ENCODE measurements at regions not wholly inside any gene's neighbourhood (a gene's known extent, or its start where the extent isn't known, plus 50 kb on each side); places are given as distances from the start of the nearest gene placed in this dataset.

DNA sequence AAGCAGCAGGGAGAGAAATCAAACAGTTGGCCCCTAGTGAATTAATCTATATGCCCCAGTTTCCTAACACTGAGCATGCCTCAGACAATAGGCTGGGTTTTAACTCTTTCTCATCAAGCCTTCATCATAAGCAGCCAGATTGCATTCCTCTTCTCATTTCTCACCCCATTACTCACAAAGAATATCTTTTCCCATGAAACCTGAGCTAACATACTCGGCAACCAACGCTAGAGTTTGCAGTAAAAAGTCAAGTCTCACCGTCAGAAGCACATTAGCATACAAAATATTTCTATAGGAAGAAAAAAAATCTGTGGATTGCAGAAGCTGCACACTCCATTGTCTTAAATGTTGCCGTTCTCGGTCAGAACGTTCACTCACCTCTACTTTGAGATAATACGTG lies 429.9 kb upstream of the ARID1B start:
- Histone ChIP-seq H3K9me3 (ENCODE audit: control insufficient read depth in 2 of 2, insufficient read depth in 1 of 2, low read depth in 1 of 2, low read length in 1 of 2) (no peaks in the 10 kb centered on the region), H3K36me3 (ENCODE audit: control insufficient read depth in 3 of 3, insufficient read depth in 2 of 3, low read depth in 1 of 3, low read length in 3 of 3) (no peaks in the 10 kb centered on the region), H3K27me3 (ENCODE audit: control insufficient read depth in 3 of 3, insufficient read depth in 3 of 3, low read length in 3 of 3) (peaks cover 0 to 2% (median 0%) of the 10 kb centered on the region in 3 donors), H3K4me1 (ENCODE audit: control insufficient read depth in 3 of 3, insufficient read depth in 2 of 3, low read depth in 1 of 3, low read length in 2 of 3) (no peaks in the 10 kb centered on the region), H3K27ac (ENCODE audit: low read depth in 1 of 3, low read length in 2 of 3) (no peak overlapping the region), H3K4me3 (ENCODE audit: low read depth in 1 of 3, low read length in 3 of 3) (no peak overlapping the region)
- WGBS, 3 donors = 77 to 88% (median 78%) methylated on average over 7 of the region's 7 CpGs
- DNase-seq (no peak), FAIRE-seq (no peak)

DNA sequence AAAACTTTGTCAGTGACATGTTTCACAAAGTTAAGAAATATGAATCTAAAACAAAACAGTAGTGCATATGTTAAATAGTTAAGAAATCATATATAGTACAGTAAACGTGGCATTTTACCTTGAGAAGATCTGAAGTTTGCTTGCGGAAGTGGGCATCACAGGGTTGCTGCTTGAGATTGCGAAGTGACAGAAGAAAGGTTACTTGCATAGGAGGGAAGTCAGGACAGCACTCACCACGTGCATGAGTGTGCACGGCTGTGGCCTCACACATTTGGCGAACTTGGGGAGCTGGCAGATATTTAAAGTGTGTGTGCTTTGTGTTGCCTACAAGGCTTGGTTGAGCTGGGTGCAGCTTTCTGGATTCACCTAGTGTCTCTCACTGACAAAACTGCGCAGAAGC lies 431.5 kb upstream of the ARID1B start:
- 77 to 79% (median 77%) methylated on average over 7 of the region's 7 CpGs for WGBS, 3 donors
- no peak overlapping the region for H3K27ac ChIP-seq (ENCODE audit: low read depth in 1 of 3, low read length in 2 of 3)
- H3K4me3 ChIP-seq (ENCODE audit: low read depth in 1 of 3, low read length in 3 of 3) = no peak overlapping the region
- FAIRE-seq = no peak
- H3K9me3 ChIP-seq (ENCODE audit: control insufficient read depth in 2 of 2, insufficient read depth in 1 of 2, low read depth in 1 of 2, low read length in 1 of 2) = no peaks in the 10 kb centered on the region
- H3K4me1 ChIP-seq (ENCODE audit: control insufficient read depth in 3 of 3, insufficient read depth in 2 of 3, low read depth in 1 of 3, low read length in 2 of 3) = no peaks in the 10 kb centered on the region
- peaks cover 0 to 2% (median 0%) of the 10 kb centered on the region in 3 donors for H3K27me3 ChIP-seq (ENCODE audit: control insufficient read depth in 3 of 3, insufficient read depth in 3 of 3, low read length in 3 of 3)
- no peak for DNase-seq
- no peaks in the 10 kb centered on the region for H3K36me3 ChIP-seq (ENCODE audit: control insufficient read depth in 3 of 3, insufficient read depth in 2 of 3, low read depth in 1 of 3, low read length in 3 of 3)

DNA sequence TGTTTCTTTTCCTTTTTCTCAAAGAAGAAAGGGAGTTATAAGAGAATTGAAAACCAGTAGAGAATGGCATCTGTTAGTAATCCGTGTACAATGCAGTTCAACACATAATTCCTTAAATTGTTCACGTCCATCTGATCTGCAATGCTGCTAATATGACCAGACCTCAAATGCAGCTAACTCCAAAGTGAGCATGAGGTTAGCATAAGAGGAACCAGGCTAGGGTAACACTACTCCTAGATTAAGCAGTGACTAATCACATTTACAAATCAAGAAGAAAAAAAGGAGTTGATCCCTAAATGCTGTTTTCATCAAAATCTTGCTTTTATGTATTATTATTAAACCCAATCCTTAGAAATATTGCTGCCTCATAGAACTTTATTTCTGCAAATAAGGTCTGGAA lies 432.7 kb upstream of the ARID1B start:
- 76 to 85% (median 77%) methylated on average over 2 of the region's 2 CpGs for WGBS, 3 donors
- FAIRE-seq = no peak
- no peak overlapping the region for H3K4me3 ChIP-seq (ENCODE audit: low read depth in 1 of 3, low read length in 3 of 3)

DNA sequence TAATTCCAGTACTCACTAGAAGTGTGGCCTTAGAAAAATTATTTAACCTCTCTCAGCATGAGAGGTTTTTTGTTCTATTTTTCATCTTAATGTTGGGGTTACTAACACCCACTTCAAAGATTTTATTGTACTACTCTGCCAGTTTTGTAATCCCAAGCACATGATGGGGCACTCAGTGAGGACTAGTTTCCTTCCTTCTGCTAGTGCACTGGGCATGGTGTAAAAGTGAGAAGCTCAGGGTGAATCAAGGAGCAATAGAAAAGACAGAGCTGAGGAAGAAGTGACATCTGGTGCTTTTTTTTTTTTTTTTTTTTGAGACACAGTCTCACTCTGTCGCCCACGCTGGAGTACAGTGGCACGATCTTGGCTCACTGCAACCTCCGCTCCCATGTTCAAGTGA lies 439.4 kb upstream of the ARID1B start:
- no peaks in the 10 kb centered on the region for H3K4me1 ChIP-seq (ENCODE audit: control insufficient read depth in 3 of 3, insufficient read depth in 2 of 3, low read depth in 1 of 3, low read length in 2 of 3)
- H3K36me3 ChIP-seq (ENCODE audit: control insufficient read depth in 3 of 3, insufficient read depth in 2 of 3, low read depth in 1 of 3, low read length in 3 of 3) = no peaks in the 10 kb centered on the region
- no peak overlapping the region for H3K4me3 ChIP-seq (ENCODE audit: low read depth in 1 of 3, low read length in 3 of 3)
- peaks cover 0 to under 1% of the 10 kb centered on the region in 2 donors for H3K9me3 ChIP-seq (ENCODE audit: control insufficient read depth in 2 of 2, insufficient read depth in 1 of 2, low read depth in 1 of 2, low read length in 1 of 2)
- DNase-seq (no peak), FAIRE-seq (no peak)
- no peaks in the 10 kb centered on the region for H3K27me3 ChIP-seq (ENCODE audit: control insufficient read depth in 3 of 3, insufficient read depth in 3 of 3, low read length in 3 of 3)
- no peak overlapping the region for H3K27ac ChIP-seq (ENCODE audit: low read depth in 1 of 3, low read length in 2 of 3)
- 69 to 93% (median 77%) methylated on average over 4 of the region's 4 CpGs for WGBS, 3 donors

More for the DNA sequence above, 432.7 kb upstream of the ARID1B start:
- Histone ChIP-seq H3K4me1 (ENCODE audit: control insufficient read depth in 3 of 3, insufficient read depth in 2 of 3, low read depth in 1 of 3, low read length in 2 of 3) (no peaks in the 10 kb centered on the region), H3K27ac (ENCODE audit: low read depth in 1 of 3, low read length in 2 of 3) (no peak overlapping the region), H3K9me3 (ENCODE audit: control insufficient read depth in 2 of 2, insufficient read depth in 1 of 2, low read depth in 1 of 2, low read length in 1 of 2) (no peaks in the 10 kb centered on the region), H3K27me3 (ENCODE audit: control insufficient read depth in 3 of 3, insufficient read depth in 3 of 3, low read length in 3 of 3) (peaks cover 0 to 2% (median 0%) of the 10 kb centered on the region in 3 donors), H3K36me3 (ENCODE audit: control insufficient read depth in 3 of 3, insufficient read depth in 2 of 3, low read depth in 1 of 3, low read length in 3 of 3) (no peaks in the 10 kb centered on the region)
- no peak for DNase-seq

DNA sequence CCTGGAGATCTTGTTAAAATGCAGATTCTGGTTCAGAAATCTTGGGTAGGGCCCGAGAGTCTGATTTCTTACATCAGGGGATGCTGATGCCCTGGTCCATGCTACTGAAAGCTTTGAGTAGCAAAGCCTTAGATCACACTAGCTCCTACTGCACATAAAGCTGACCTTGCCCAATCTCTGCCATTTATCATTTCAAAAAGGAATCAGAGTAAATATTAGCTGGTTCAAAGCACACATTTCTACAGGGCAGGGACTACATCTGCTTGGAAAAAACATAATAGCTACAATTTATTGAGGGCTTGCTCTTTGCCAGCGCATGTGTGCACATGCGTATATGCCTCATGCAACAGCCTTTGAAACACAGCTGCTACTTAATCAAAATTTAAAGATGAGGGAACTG lies 440.4 kb upstream of the ARID1B start:
- Histone ChIP-seq H3K4me1 (ENCODE audit: control insufficient read depth in 3 of 3, insufficient read depth in 2 of 3, low read depth in 1 of 3, low read length in 2 of 3) (no peaks in the 10 kb centered on the region), H3K36me3 (ENCODE audit: control insufficient read depth in 3 of 3, insufficient read depth in 2 of 3, low read depth in 1 of 3, low read length in 3 of 3) (no peaks in the 10 kb centered on the region), H3K27me3 (ENCODE audit: control insufficient read depth in 3 of 3, insufficient read depth in 3 of 3, low read length in 3 of 3) (no peaks in the 10 kb centered on the region), H3K9me3 (ENCODE audit: control insufficient read depth in 2 of 2, insufficient read depth in 1 of 2, low read depth in 1 of 2, low read length in 1 of 2) (peaks cover 0 to 9% of the 10 kb centered on the region in 2 donors), H3K4me3 (ENCODE audit: low read depth in 1 of 3, low read length in 3 of 3) (no peak overlapping the region), H3K27ac (ENCODE audit: low read depth in 1 of 3, low read length in 2 of 3) (no peak overlapping the region)
- FAIRE-seq (no peak), DNase-seq (no peak)
- WGBS, 3 donors = 70 to 78% (median 73%) methylated on average over 3 of the region's 3 CpGs

DNA sequence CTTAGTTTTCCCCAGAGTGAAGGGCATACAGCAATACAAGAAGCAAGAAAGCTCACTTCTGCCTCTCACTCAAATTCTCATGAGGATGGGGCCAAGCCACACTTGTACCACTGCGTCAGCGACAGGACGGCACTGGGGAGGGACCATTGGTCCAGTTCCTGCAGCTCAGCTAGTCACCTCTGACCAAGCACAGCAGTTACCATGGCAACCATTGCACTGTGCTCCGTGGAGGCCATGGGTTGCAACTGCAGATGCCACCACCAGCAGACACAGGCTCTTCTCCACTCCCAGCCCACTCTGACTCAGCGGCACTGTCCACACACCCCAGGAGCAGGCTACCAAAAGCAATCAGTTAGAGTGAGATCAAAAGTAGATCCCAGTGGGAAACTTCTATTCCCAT lies 441.1 kb upstream of the ARID1B start:
- FAIRE-seq = no peak
- Histone ChIP-seq H3K36me3 (ENCODE audit: control insufficient read depth in 3 of 3, insufficient read depth in 2 of 3, low read depth in 1 of 3, low read length in 3 of 3) (no peaks in the 10 kb centered on the region), H3K9me3 (ENCODE audit: control insufficient read depth in 2 of 2, insufficient read depth in 1 of 2, low read depth in 1 of 2, low read length in 1 of 2) (peaks cover 0 to 9% of the 10 kb centered on the region in 2 donors), H3K27me3 (ENCODE audit: control insufficient read depth in 3 of 3, insufficient read depth in 3 of 3, low read length in 3 of 3) (no peaks in the 10 kb centered on the region), H3K4me1 (ENCODE audit: control insufficient read depth in 3 of 3, insufficient read depth in 2 of 3, low read depth in 1 of 3, low read length in 2 of 3) (no peaks in the 10 kb centered on the region), H3K27ac (ENCODE audit: low read depth in 1 of 3, low read length in 2 of 3) (no peak overlapping the region), H3K4me3 (ENCODE audit: low read depth in 1 of 3, low read length in 3 of 3) (no peak overlapping the region)
- DNase-seq = no peak
- WGBS, 3 donors = 72 to 76% (median 75%) methylated on average over 5 of the region's 5 CpGs

DNA sequence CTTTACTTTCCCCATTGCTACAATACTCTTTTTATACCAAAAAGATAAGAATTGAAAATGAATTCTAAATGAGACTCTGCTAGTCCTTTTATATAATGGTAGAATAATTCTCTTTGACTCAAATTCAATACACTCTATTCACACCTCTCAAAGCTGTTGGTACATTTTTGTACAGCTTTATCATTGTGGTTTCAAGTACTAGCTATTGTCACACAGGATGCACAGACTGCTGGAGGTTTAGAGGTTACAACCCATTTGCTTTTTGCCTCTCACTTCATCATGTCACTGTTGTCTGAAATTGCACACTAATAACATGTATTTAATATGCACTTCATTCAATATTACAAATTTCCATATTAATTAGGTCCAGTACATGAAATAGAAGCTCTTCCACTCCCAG lies 442.2 kb upstream of the ARID1B start:
- peaks cover 0 to 9% of the 10 kb centered on the region in 2 donors for H3K9me3 ChIP-seq (ENCODE audit: control insufficient read depth in 2 of 2, insufficient read depth in 1 of 2, low read depth in 1 of 2, low read length in 1 of 2)
- no peaks in the 10 kb centered on the region for H3K27me3 ChIP-seq (ENCODE audit: control insufficient read depth in 3 of 3, insufficient read depth in 3 of 3, low read length in 3 of 3)
- H3K4me3 ChIP-seq (ENCODE audit: low read depth in 1 of 3, low read length in 3 of 3) = no peak overlapping the region
- no peak for FAIRE-seq
- H3K36me3 ChIP-seq (ENCODE audit: control insufficient read depth in 3 of 3, insufficient read depth in 2 of 3, low read depth in 1 of 3, low read length in 3 of 3) = no peaks in the 10 kb centered on the region
- no peaks in the 10 kb centered on the region for H3K4me1 ChIP-seq (ENCODE audit: control insufficient read depth in 3 of 3, insufficient read depth in 2 of 3, low read depth in 1 of 3, low read length in 2 of 3)
- H3K27ac ChIP-seq (ENCODE audit: low read depth in 1 of 3, low read length in 2 of 3) = no peak overlapping the region
- no peak for DNase-seq

DNA sequence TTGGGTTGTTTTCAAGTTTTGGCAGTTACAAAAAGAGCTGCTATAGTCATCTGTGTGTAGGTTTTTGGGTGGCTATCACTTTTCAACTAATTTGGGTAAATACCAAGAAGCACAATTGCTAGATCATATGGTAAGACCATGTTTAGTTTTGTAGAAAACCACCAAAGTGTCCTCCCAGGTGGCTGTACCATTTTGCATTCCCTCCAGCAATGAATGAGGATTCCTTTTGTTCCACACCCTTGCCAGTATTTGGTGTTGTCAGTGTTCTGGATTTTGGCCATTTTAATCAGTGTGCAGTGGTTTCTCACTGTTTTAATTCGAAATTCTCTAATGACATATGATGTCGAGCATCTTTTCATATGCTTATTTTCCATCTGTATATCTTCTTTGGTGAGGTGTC lies 457.5 kb upstream of the ARID1B start:
- no peaks in the 10 kb centered on the region for H3K9me3 ChIP-seq (ENCODE audit: control insufficient read depth in 2 of 2, insufficient read depth in 1 of 2, low read depth in 1 of 2, low read length in 1 of 2)
- no peak overlapping the region for H3K4me3 ChIP-seq (ENCODE audit: low read depth in 1 of 3, low read length in 3 of 3)
- FAIRE-seq (no peak), DNase-seq (no peak)
- H3K4me1 ChIP-seq (ENCODE audit: control insufficient read depth in 3 of 3, insufficient read depth in 2 of 3, low read depth in 1 of 3, low read length in 2 of 3) = no peaks in the 10 kb centered on the region
- H3K27ac ChIP-seq (ENCODE audit: low read depth in 1 of 3, low read length in 2 of 3) = no peak overlapping the region
- 54 to 78% (median 65%) methylated on average over 2 of the region's 2 CpGs for WGBS, 3 donors
- peaks cover 0 to 2% (median 0%) of the 10 kb centered on the region in 3 donors for H3K27me3 ChIP-seq (ENCODE audit: control insufficient read depth in 3 of 3, insufficient read depth in 3 of 3, low read length in 3 of 3)
- H3K36me3 ChIP-seq (ENCODE audit: control insufficient read depth in 3 of 3, insufficient read depth in 2 of 3, low read depth in 1 of 3, low read length in 3 of 3) = no peaks in the 10 kb centered on the region

DNA sequence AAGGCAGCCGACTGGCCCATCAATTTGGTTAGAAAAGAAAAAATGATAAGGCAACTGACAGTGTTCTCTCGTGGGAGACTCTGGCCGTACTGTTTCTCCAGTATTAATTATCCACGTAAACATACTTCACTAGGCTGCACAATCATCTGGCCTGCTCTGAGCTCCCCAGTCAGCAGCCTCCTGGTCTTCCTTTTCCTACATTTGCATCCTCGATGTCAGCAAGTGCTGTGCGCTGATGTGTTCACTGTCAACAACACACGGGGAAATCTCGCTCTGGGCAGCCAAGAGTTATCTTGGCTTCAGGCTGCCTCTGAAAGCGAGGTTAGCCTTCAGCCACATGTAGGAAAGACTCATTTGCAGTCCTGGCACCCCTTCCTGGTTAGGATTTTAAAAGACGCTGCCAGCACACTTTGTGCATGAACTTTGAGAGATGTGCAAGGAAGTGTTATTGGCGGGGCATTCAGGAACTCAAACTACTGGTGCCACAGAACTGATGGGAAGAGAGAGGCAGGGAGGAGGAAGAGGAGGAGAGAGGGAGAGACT lies 460.5 kb upstream of the ARID1B start:
- WGBS, 3 donors = 80 to 85% (median 83%) methylated on average over 11 of the region's 11 CpGs
- no peaks in the 10 kb centered on the region for H3K9me3 ChIP-seq (ENCODE audit: control insufficient read depth in 2 of 2, insufficient read depth in 1 of 2, low read depth in 1 of 2, low read length in 1 of 2)
- H3K36me3 ChIP-seq (ENCODE audit: control insufficient read depth in 3 of 3, insufficient read depth in 2 of 3, low read depth in 1 of 3, low read length in 3 of 3) = no peaks in the 10 kb centered on the region
- H3K4me3 ChIP-seq (ENCODE audit: low read depth in 1 of 3, low read length in 3 of 3) = no peak overlapping the region
- peaks cover 0 to 2% (median 0%) of the 10 kb centered on the region in 3 donors for H3K27me3 ChIP-seq (ENCODE audit: control insufficient read depth in 3 of 3, insufficient read depth in 3 of 3, low read length in 3 of 3)
- no peak overlapping the region for H3K27ac ChIP-seq (ENCODE audit: low read depth in 1 of 3, low read length in 2 of 3)
- no peaks in the 10 kb centered on the region for H3K4me1 ChIP-seq (ENCODE audit: control insufficient read depth in 3 of 3, insufficient read depth in 2 of 3, low read depth in 1 of 3, low read length in 2 of 3)
- no peak for DNase-seq
- FAIRE-seq = no peak
